ENCODE measurements at regions not wholly inside any gene's neighbourhood (a gene's known extent, or its start where the extent isn't known, plus 50 kb on each side); places are given as distances from the start of the nearest gene placed in this dataset.

GRCh38 chr21:15164678-15165303 lies 100.0 kb upstream of the NRIP1 start (continued):
- TF ChIP-seq ZBTB20 (CRISPR knock-in tag; IDR thresholded peaks at IDR 0.05; ENCODE audit: borderline replicate concordance, low read depth), result no peak
- TF ChIP-seq CCAR2 (optimal IDR thresholded peaks at IDR 0.05; ENCODE audit: low read depth, low read length), result no peak
- no peak for TF ChIP-seq PRMT3 (CRISPR knock-in tag; IDR thresholded peaks at IDR 0.05; ENCODE audit: borderline replicate concordance, low read depth)
- no peak for TF ChIP-seq ATRX (CRISPR knock-in tag; IDR thresholded peaks at IDR 0.05; ENCODE audit: borderline replicate concordance)
- TF ChIP-seq MIER2 (CRISPR knock-in tag; IDR thresholded peaks at IDR 0.05), result no peak
- no peak for TF ChIP-seq CBX2 (IDR thresholded peaks at IDR 0.05; ENCODE audit: low read depth, low read length)
- TF ChIP-seq CBX2 (CRISPR knock-in tag; IDR thresholded peaks at IDR 0.05; ENCODE audit: low read depth), result no peak
- peak; percentile 59; the same call in 1 of the 2 replicates for TF ChIP-seq POGZ (CRISPR knock-in tag; IDR thresholded peaks at IDR 0.05)
- TF ChIP-seq, protein P1, sequence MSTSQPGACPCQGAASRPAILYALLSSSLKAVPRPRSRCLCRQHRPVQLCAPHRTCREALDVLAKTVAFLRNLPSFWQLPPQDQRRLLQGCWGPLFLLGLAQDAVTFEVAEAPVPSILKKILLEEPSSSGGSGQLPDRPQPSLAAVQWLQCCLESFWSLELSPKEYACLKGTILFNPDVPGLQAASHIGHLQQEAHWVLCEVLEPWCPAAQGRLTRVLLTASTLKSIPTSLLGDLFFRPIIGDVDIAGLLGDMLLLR (CRISPR knock-in tag; IDR thresholded peaks at IDR 0.05), result no peak
- no peak for TF ChIP-seq NFKBIZ (CRISPR knock-in tag; IDR thresholded peaks at IDR 0.05)
- TF ChIP-seq GFI1 (CRISPR knock-in tag; IDR thresholded peaks at IDR 0.05; ENCODE audit: borderline replicate concordance), result no peak
- no peak for TF ChIP-seq ZNF501 (CRISPR knock-in tag; IDR thresholded peaks at IDR 0.05)
- no peak for TF ChIP-seq FOXC1 (CRISPR knock-in tag; IDR thresholded peaks at IDR 0.05; ENCODE audit: borderline replicate concordance)
- TF ChIP-seq SNAI1 (CRISPR knock-in tag; IDR thresholded peaks at IDR 0.05; ENCODE audit: borderline replicate concordance), result no peak
- no peak for TF ChIP-seq SETDB1 (CRISPR knock-in tag; IDR thresholded peaks at IDR 0.05; ENCODE audit: borderline replicate concordance)
- TF ChIP-seq REL (CRISPR knock-in tag; conservative IDR thresholded peaks at IDR 0.05), result no peak
- no peak for TF ChIP-seq RFX1 (IDR thresholded peaks at IDR 0.05)
- no peak for TF ChIP-seq GPBP1L1 (CRISPR knock-in tag; IDR thresholded peaks at IDR 0.05)
- TF ChIP-seq CREBL2 (CRISPR knock-in tag; IDR thresholded peaks at IDR 0.05; ENCODE audit: borderline replicate concordance), result no peak
- TF ChIP-seq ZNF276 (CRISPR knock-in tag; IDR thresholded peaks at IDR 0.05; ENCODE audit: low read depth), result no peak
- TF ChIP-seq HNRNPL (IDR thresholded peaks at IDR 0.05; ENCODE audit: low read depth, low read length), result no peak
- TF ChIP-seq, protein P2, sequence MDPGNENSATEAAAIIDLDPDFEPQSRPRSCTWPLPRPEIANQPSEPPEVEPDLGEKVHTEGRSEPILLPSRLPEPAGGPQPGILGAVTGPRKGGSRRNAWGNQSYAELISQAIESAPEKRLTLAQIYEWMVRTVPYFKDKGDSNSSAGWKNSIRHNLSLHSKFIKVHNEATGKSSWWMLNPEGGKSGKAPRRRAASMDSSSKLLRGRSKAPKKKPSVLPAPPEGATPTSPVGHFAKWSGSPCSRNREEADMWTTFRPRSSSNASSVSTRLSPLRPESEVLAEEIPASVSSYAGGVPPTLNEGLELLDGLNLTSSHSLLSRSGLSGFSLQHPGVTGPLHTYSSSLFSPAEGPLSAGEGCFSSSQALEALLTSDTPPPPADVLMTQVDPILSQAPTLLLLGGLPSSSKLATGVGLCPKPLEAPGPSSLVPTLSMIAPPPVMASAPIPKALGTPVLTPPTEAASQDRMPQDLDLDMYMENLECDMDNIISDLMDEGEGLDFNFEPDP (CRISPR knock-in tag; conservative IDR thresholded peaks at IDR 0.05), result 0 out of 2 replicates have a peak, but pooled peaks have one; percentile 16
- TF ChIP-seq ZSCAN31 (CRISPR knock-in tag; IDR thresholded peaks at IDR 0.05; ENCODE audit: low read depth), result no peak
- TF ChIP-seq, protein P3, sequence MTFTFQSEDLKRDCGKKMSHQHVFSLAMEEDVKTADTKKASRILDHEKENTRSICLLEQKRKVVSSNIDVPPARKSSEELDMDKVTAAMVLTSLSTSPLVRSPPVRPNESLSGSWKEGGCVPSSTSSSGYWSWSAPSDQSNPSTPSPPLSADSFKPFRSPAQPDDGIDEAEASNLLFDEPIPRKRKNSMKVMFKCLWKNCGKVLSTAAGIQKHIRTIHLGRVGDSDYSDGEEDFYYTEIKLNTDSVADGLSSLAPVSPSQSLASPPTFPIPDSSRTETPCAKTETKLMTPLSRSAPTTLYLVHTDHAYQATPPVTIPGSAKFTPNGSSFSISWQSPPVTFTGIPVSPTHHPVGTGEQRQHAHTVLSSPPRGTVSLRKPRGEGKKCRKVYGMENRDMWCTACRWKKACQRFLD (CRISPR knock-in tag; IDR thresholded peaks at IDR 0.05; ENCODE audit: borderline replicate concordance), result no peak
